Esophagus muscularis mucosa (tissue), 4 donors: ENCODE measurements at regions not wholly inside any gene's neighbourhood (a gene's known extent, or its start where the extent isn't known, plus 50 kb on each side); places are given as distances from the start of the nearest gene placed in this dataset.

ENCODE experiments used
- CTCF ChIP-seq, 3 experiments: fragments of 200-600 bp in 2 of 3; fragments of 450-650 bp in 1 of 3; sonication (generic) in 2 of 3; IDR thresholded peaks; one replicate each; pipeline ENCODE4 v1.5.1; 2017 to 2019; ENCODE audit warnings: antibody characterized with exemption in 3 of 3, mild to moderate bottlenecking in 2 of 3, moderate library complexity in 1 of 3
- EP300 ChIP-seq: sonication (generic); formaldehyde crosslinking; IDR thresholded peaks from one replicate; pipeline ENCODE4 v1.6.1; 2017; ENCODE audit warnings: antibody characterized with exemption
- POLR2A ChIP-seq: fragments of 450-650 bp; IDR thresholded peaks from one replicate; pipeline ENCODE4 v1.6.1; 2017; ENCODE audit warnings: antibody characterized with exemption, moderate library complexity, mild to moderate bottlenecking, low read depth
- POLR2AphosphoS5 ChIP-seq, 2 donors: sonication (generic); formaldehyde crosslinking; IDR thresholded peaks; one replicate each; pipeline ENCODE4 v1.6.1; 2017; ENCODE audit warnings: antibody characterized with exemption in 2 of 2

- no peak for TF ChIP-seq CTCF (IDR thresholded peaks at IDR 0.05)
- no peak for TF ChIP-seq POLR2A
- TF ChIP-seq EP300 = no peak
- TF ChIP-seq POLR2AphosphoS5 (IDR thresholded peaks at IDR 0.05) = no peak
Observed at GRCh38 chr5:88140396-88140855, 128.2 kb downstream of the TMEM161B start.
